A673 (cell line): ENCODE measurements at regions not wholly inside any gene's neighbourhood (a gene's known extent, or its start where the extent isn't known, plus 50 kb on each side); places are given as distances from the start of the nearest gene placed in this dataset.

ENCODE experiments used
- BruUV-seq: library from RNA; stranded (reverse); fragments of 400-500 nt; replicated peaks from 2 replicates; lab custom pipeline; 2021; lab: Mats Ljungman, UMichigan
- CTCF ChIA-PET: fragments of 300-600 bp; sonication (Branson Sonifier 250); formaldehyde crosslinking; loops from one replicate; lab custom pipeline; 2022; ENCODE audit warnings: antibody characterized with exemption; lab: Charles Lee
- POLR2A ChIA-PET: fragments of 300-600 bp; sonication (Branson Sonifier 250); formaldehyde crosslinking; loops from one replicate; lab custom pipeline; 2022; ENCODE audit warnings: antibody characterized with exemption; ENCODE audit not compliant: low non-redundant PET; lab: Charles Lee
- DNase-seq: peaks from one replicate; pipeline ENCODE4 v3.0.0-alpha.2; 2015; ENCODE audit warnings: low spot score
- H3K27ac ChIP-seq: fragments of 200-600 bp; sonication (generic); 2 replicates; pipeline ENCODE4 v1.5.1; 2016; ENCODE audit warnings: mixed run types, low read depth, mild to moderate bottlenecking, mixed read lengths, antibody characterized with exemption, low read length; ENCODE audit not compliant: poor library complexity, severe bottlenecking
- H3K27me3 ChIP-seq: fragments of 200-600 bp; sonication (generic); replicated peaks from 2 replicates; pipeline ENCODE4 v1.6.1; 2017; ENCODE audit warnings: mixed run types, low read depth, mild to moderate bottlenecking, mixed read lengths, antibody characterized with exemption, low read length; ENCODE audit not compliant: insufficient read depth, poor library complexity
- H3K36me3 ChIP-seq: fragments of 200-600 bp; sonication (generic); 2 replicates; pipeline ENCODE4 v1.6.1; 2016; ENCODE audit warnings: mixed run types, mild to moderate bottlenecking, mixed read lengths, antibody characterized with exemption, low read length; ENCODE audit not compliant: insufficient read depth, poor library complexity, severe bottlenecking
- H3K4me1 ChIP-seq: fragments of 200-600 bp; sonication (generic); 2 replicates; pipeline ENCODE4 v1.6.1; 2017; ENCODE audit warnings: mixed run types, mild to moderate bottlenecking, mixed read lengths, antibody characterized with exemption, low read length; ENCODE audit not compliant: insufficient read depth, poor library complexity, severe bottlenecking
- H3K4me3 ChIP-seq: fragments of 200-600 bp; sonication (generic); 2 replicates; pipeline ENCODE4 v1.5.1; 2016; ENCODE audit warnings: low read depth, mixed run types, mild to moderate bottlenecking, mixed read lengths, low read length; ENCODE audit not compliant: poor library complexity, severe bottlenecking
- H3K9me3 ChIP-seq: fragments of 200-600 bp; sonication (generic); 2 replicates; pipeline ENCODE4 v1.6.1; 2016; ENCODE audit warnings: mixed run types, low read depth, mild to moderate bottlenecking, mixed read lengths, antibody characterized with exemption, low read length; ENCODE audit not compliant: poor library complexity, severe bottlenecking
- CTCF ChIP-seq: fragments of 300-800, 200-600 bp; sonication (generic); conservative IDR thresholded peaks from 2 replicates; pipeline ENCODE4 v1.5.1; 2017; ENCODE audit warnings: low read depth, mild to moderate bottlenecking, antibody characterized with exemption, low read length, moderate library complexity, mixed read lengths
- EZH2 ChIP-seq: fragments of 200-600 bp; sonication (generic); IDR thresholded peaks from 2 replicates; pipeline ENCODE4 v1.6.1; 2017; ENCODE audit warnings: borderline replicate concordance, low read depth, mild to moderate bottlenecking, mixed read lengths, antibody characterized with exemption, low read length; ENCODE audit not compliant: poor library complexity, severe bottlenecking
- intact Hi-C: fragments of 100-400 bp; cut with micrococcal nuclease; formaldehyde crosslinking; loops from one replicate; pipeline ENCODE4 v1.10.0; 2022; ENCODE audit not compliant: unreplicated experiment

GRCh38 chr13:34322743-34323074, 504.8 kb downstream of the RFC3 start:
- no peak for DNase-seq
- ChIA-PET CTCF (no interaction called here), POLR2A (no interaction called here)
- intact Hi-C loops, result no loop called here
- H3K9me3 ChIP-seq, result no peaks in the 10 kb centered on the region
- no peak overlapping the region for H3K4me3 ChIP-seq
- no TSS peak for BruUV-seq
- H3K27me3 ChIP-seq, result no peaks in the 10 kb centered on the region
- TF ChIP-seq EZH2, result no peak
- TF ChIP-seq CTCF, result no peak
- H3K36me3 ChIP-seq, result no peaks in the 10 kb centered on the region
- H3K27ac ChIP-seq, result no peak overlapping the region
- no peaks in the 10 kb centered on the region for H3K4me1 ChIP-seq

GRCh38 chr13:34335014-34336007, 517.4 kb downstream of the RFC3 start:
- Histone ChIP-seq H3K4me3 (no peak overlapping the region), H3K4me1 (no peaks in the 10 kb centered on the region), H3K27ac (no peak overlapping the region), H3K27me3 (no peaks in the 10 kb centered on the region), H3K9me3 (no peaks in the 10 kb centered on the region), H3K36me3 (no peaks in the 10 kb centered on the region)
- no peak for DNase-seq
- ChIA-PET CTCF (no interaction called here), POLR2A (no interaction called here)
- no TSS peak for BruUV-seq
- intact Hi-C loops, result no loop called here
- TF ChIP-seq EZH2 (no peak), CTCF (no peak)

GRCh38 chr13:34338102-34338501, 520.2 kb downstream of the RFC3 start:
- H3K4me3 ChIP-seq, result no peak overlapping the region
- H3K27ac ChIP-seq, result no peak overlapping the region
- no peaks in the 10 kb centered on the region for H3K9me3 ChIP-seq
- TF ChIP-seq EZH2, result no peak
- TF ChIP-seq CTCF, result no peak
- H3K4me1 ChIP-seq, result no peaks in the 10 kb centered on the region
- no TSS peak for BruUV-seq
- ChIA-PET POLR2A (no interaction called here), CTCF (no interaction called here)
- DNase-seq, result no peak
- no peaks in the 10 kb centered on the region for H3K36me3 ChIP-seq
- intact Hi-C loops, result no loop called here
- no peaks in the 10 kb centered on the region for H3K27me3 ChIP-seq
